GM18858 (cell line): ENCODE measurements at regions not wholly inside any gene's neighbourhood (a gene's known extent, or its start where the extent isn't known, plus 50 kb on each side); places are given as distances from the start of the nearest gene placed in this dataset.
"Not testable (repeated sequence)": the region's sequence is repeated elsewhere in the genome, so short reads cannot be mapped to it uniquely, and the experiment has no call there.

Experiments used
- ATAC-seq: cut with Tn5 transposase; IDR thresholded peaks from one replicate; pipeline ENCODE4 v1.9.1; 2021; ENCODE audit not compliant: unreplicated experiment

DNA sequence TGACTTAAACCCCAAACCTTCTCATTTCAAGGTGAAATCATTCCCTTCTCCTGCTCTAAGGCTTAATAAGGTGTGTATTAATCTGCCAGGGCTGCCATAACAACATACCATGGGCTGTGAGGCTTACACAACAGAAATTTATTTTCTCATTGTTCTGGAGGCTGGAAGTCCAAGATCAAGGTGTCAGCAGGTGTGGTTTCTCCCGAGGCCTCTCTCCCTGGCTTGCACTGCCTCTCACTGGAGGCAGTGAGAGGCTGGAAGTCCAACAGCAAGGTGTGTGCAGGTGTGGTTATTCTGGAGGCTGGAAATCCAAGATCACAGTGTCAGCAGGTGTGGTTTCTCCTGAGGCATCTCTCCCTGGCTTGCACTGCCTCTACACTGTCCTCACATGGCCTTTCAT is 280.3 kb upstream of the TUT7 start:
- no peak for ATAC-seq

DNA sequence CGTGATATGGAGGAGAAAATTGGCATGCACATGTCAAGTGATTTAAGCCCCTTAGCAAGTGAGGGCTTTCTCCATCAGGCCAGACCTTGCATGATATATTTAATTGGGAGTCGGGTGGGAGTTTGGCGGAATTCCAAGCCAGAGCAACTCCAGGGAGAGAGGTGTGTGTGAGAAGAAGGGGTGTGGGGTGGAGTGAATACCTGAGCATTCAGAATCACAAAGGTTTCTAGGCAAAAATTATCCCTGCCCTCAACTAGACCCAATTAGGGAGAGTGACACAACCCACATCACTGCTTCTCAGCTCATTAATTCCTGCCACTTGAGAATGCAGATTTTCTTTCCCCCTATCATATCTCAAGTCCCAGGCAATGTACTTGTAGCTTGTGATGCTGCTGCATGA is 279.7 kb upstream of the TUT7 start:
- ATAC-seq, result no peak

DNA sequence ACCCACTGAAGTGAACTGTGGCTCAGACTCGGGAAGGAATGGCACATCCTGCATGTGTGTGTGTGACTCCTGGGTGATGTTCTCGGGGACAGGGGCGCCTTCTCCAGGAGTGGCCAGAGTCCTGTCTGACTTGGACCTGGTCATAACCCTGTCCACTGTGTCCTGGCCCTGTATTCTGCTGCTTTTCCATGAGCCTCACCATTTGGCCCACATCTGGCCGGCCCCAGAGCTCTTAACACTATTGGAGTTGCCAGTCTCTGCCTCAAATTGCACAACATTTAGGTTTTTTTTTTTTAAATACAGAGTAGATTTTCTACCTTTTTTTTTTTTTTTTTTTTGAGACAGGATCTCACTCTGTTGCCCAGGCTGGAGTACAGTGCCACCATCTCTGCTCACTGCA is 278.3 kb upstream of the TUT7 start:
- ATAC-seq, result no peak

DNA sequence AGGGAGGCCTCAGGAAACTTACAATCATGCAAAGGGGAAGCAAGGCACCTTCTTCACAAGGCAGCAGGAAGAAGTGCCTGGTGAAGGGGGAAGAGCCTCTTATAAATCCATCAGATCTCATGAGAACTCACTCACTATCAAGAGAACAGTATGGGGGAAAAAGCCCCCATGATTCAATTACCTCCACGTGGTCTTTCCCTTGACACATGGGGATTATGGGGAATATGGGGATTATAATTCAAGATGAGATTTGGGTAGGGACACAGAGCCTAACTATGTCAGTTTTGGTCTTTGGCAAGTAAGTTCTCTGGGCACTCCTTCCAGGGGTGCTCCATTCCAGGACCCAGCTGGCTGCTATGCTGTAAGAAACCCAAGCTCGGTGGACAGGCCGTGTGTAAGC is 275.3 kb upstream of the TUT7 start:
- no peak for ATAC-seq

DNA sequence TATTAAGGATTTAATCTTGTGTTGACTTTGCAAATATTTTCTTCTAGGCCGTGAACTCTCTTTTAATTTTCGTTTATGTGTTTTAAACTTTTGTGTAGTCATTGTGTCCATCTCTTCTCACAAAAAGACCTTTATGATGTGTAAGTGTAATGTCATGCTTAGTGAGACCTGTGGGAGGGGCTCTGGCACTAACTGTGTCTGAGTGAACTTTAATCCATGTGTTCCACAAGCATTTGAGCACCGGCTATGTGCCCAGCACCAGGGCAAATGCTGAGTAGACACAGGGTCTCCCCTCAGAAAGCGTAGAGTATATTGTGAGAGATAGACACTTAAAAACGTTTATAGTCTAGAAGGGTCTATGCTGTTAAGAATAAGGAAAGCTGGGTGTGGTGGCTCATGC is 272.6 kb upstream of the TUT7 start:
- ATAC-seq, result no peak

DNA sequence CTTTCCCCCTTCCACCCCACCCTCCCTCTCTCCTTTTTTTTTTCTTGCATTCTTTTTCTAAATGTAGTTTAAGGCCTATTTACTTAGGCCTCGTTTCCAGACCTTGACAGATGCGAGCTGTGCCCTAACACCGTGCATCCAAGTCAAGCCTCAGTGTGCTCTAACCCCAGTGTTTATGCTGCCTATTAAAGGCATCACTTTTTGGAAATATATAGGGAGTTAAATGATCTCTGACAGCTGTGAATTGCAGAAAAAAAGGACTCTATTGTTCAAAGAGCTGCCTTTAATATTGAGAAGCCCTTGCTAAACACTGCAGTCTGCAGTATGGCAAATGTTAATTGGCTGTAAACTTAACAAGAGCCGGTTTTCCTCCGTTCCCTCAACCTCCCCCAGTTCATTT is 270.4 kb upstream of the TUT7 start:
- ATAC-seq, result no peak

DNA sequence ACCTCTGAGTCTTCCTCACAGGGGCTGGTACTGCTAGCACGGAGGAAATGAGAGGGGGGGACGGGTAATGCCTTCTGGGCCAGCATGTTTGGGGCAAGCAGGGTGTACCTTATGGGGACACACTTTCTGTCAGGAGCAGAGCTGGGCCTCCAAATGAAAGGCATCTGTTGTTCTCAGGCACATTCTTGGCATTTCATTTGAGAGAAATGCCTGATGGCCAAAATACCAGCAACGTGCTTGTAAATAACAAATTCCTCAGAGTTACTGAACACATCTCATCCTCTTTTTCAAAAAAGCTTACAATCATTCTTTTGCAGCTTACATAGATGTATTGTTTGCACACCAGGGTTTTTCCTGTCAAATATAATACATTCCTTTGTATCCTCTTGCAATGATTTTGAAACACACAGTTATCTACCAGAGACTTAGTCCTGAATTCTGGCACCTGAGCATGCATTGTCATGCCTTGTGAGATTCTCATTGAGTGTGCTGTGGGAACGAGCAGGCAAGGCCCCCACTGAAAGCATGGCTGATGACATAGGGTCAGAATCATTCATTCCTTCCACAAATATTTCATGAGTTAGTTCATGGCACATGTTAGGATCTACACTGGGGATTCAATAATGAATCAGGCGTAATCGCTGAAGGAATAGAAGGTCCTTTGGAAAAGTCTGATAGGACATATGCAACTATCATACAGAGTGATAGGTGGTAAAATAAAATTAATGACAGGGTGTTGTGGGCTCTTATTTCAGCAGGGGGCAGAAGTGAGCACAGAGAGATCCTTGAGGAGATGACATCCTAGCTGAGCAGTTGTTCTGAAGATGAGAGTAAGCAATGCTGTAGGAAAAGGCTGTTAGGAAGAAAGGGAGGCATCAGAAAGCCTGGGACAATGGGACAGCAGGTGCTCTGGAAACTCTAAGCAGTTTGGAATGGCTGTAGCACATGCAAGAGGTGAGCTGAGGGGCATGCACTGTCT is 260.9 kb upstream of the TUT7 start:
- ATAC-seq, result no peak

DNA sequence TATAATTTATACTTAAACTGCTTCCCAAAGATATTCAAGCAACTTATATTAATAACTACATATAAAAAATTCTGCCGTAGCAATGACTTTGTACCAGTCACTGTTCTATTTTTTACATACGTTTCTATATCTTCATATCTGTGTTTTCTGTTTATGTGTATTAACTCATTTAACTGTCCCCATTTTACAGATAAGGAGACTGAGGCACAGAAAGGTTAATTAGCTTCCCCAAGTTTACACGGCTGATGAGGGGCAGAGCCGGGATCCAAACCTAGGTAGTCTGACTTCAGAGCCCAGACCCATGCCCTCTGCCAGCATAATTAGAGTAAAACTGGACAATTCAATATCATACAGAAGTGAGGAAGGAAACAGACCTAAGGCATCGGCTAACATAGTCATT is 259.7 kb upstream of the TUT7 start:
- ATAC-seq, result no peak

DNA sequence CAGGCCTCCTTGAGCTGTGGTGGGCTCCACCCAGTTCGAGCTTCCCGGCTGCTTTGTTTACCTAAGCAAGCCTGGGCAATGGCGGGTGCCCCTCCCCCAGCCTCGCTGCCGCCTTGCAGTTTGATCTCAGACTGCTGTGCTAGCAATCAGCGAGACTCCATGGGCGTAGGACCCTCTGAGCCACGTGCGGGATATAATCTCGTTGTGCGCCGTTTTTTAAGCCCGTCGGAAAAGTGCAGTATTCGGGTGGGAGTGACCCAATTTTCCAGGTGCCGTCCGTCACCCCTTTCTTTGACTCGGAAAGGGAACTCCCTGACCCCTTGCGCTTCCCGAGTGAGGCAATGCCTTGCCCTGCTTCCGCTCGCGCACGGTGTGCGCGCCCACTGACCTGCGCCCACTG is 257.3 kb upstream of the TUT7 start:
- not testable (repeated sequence) for ATAC-seq

DNA sequence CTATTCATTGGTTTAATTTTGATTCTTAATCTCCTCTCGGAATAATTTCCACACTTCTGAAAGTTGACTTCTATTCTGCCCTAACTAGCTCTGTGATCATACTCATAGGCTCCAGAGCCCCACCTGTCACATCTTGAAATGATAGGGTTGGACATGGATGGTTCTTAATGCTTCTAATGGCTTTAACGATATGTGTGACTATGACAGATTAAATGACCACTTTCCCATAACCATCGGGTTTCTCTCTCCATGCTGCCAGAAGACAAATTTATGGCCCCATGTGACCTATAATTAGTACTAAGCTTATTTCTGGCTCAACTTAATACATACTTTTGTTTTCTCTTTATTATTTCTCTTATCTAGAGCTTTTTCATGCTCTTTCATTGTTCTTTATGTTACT is 251.1 kb upstream of the TUT7 start:
- ATAC-seq, result no peak

DNA sequence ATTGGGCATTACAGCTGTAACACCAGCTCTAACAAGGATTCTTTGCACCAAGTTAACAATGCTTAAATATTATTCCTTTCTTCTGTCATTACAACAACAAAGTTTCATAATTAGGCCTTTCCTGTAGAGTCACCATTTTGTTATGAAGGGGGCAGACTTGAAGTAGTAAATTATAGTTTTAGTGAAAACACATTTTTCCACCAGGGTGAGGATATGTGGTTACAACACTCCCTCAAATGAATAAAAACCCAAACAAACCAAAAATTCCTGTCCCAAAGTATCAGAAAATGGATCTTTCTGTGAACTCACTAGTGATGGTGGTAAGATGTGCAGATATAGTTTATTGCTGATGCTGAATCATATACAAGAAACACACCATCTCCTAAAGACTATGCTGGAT is 250.5 kb upstream of the TUT7 start:
- no peak for ATAC-seq

DNA sequence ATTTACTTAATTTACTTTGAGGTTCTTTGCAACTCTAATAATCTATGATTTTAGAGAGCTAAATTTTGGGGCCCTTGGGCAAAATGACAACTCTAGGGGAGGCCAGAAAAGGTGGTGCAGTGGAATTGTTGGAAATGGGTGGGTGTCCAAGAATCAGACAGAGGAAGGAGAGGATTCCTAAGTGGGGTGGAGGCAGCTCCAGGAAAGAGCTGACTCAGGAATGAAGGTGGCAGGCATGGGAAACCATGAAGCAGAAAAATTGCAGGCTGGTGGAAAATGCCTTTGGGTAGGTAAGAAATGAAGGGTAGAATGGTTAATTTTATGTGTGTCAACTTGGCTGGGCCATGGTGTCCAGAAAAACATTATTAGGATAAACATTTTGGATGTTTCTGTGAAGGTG is 248.5 kb upstream of the TUT7 start:
- ATAC-seq, result no peak

DNA sequence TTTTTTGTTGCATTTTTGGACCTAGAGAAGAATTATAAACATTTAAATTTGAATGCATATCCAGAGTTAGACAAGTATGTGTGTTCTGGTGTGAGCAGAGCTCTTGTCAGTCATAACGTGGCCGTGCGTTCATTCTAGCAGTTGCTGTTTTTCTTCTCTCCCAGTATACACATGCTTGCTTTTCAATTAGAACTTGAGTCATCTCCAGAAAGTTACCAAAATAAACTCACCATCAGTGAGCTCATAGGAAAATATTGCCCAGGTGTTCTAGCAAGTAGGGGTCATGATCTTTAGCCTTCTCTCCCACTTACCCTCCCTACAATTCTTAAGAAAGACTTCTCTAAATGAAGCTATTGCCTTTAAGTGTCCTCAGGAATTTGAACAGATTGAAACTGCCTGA is 247.5 kb upstream of the TUT7 start:
- ATAC-seq, result no peak

DNA sequence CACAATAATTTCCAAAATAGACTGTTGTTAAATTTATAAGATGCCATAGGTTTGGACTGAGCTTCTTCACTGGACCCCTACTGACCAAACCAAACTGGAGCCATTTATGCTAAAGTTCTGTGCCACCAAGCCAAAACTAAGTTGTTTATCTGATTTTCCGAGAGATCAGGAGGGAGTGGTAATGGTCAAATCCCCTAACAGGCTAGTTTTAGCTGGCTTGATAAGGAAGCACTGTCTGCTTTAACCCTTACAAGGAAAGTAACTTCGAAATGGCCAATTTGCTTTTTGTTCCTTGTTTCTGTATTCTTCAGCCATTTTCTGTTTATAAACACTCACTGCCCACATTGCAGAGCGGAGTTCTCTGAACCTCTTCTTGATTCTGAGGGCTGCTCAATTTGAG is 246.8 kb upstream of the TUT7 start:
- no peak for ATAC-seq

DNA sequence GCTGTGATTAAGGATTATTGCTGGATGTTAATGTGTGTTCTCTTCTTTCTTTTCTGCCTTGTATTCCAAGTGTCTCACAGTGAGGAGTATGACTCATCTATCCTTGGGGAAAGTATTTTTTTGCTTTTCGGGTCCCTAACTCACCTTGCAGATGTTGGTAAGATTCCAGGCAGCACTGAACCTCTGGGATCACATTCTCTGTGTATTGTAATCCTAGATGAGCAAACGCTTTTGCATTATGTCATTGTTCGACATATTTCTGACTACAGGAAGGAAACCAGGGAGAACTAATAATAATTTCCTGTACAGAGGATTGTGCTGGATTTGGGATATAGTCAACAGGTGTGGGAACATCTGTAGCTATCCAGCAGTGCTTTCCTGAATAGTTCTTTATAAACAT is 246.1 kb upstream of the TUT7 start:
- no peak for ATAC-seq

DNA sequence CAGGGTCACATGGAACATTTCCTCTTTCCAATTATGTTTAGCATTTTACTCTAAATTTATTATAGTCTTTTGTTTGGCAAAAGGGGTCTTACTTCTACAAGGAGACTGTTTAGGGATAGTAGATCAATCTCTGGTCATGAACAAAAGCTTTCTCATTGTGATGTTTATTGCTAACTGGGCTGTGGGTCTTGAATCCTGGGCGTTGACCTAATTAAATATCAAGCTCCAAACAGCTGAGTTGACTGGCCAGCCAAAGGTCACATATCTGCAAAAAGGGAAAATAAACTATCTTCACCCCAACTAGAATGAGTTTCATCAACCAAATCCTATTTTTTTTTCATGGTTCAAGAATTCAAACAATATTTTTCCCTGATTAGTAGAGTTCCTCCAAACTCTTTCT is 245.4 kb upstream of the TUT7 start:
- no peak for ATAC-seq

DNA sequence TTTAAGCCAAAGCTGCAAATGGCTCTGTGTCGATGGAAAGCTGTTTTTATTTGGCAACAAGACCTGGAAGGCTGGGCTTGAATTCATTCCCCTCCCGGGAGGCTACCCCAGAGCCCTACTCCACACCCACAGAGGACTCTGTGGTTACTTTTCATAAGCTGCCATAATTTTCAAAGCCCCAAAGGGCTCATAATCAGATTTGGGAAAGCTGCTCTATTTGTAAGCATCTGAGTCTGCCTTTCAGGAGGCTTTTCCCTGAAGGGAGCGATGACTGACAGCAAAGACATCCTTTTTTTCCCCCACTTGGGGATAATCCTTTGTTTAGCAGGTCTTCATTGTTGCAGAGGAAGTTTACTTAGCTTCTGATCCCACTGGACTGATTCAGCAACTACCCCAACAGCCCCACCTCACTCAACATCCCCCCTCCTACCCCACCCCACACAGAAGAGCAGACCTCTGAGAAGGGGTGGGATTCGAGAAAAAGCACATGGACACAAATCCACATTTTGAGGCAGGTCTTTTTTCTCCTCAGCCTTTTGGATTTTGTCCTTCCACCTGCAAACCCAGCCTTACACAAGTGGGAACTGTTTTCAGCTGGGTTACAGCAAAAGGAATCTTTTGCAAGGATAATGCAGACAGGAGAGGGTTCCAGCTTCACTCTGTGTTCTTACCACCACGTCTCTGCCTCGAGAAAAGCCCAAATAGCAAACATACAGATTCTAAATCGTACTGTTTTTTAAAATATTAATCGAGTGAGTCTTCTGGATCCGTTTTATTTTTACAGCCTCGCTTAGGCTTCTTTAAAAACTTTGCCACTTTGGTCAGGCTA is 244.4 kb upstream of the TUT7 start:
- no peak for ATAC-seq

DNA sequence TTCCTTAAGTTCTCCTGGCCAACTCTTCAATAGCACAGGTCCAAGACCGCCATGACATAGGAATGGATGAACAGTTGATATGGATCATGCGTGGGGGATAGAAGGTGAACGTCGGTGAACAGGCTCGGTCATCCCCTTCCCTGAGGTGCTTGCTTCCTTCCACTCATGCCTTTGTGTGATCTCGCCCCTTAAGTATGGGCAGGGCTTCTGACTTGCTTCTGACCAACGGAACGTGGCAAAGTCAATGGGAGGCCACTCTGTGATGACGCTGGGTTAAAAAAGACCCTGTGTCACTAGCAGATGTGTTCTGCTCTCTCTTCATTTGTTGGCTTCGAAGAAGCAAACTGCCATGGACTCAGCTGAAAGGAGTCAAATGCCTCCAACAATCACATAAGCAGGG is 240.5 kb upstream of the TUT7 start:
- no peak for ATAC-seq

DNA sequence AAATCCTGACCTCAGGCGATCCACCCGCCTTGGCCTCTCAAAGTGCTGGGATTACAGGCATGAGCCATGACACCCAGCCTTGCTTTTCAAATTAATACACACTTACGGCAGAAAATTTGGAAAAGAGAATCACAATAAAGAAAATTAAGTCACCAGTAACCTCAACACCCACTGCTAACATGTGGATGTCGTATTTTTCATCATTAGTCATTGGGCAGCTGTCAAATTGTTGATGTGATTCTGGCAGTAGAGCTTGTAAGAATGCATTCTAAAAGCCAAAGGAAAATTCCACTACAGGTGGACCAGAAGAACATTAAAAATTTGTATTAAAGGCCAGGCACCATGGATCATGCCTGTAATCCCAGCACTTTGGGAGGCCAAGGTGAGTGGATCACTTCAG is 237.3 kb upstream of the TUT7 start:
- no peak for ATAC-seq

DNA sequence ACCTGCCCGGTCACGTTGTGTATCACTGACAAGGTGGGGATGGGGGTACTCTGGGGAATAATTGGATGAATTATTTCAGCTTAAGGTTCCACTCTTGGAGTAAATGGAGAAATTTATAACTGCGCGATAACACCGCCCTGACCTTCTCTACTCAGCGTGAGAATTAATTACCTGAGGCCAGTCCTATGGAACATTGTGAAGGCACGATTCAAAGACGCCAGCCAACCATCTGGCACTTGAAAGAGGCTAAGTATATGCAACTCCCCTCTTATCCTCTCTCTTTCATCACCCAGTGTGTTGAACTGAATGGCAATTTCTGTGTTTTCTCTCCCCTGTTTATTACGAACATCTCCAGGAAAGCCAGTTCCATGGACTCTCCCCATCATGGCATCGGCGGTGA is 235.5 kb upstream of the TUT7 start:
- ATAC-seq, result no peak

DNA sequence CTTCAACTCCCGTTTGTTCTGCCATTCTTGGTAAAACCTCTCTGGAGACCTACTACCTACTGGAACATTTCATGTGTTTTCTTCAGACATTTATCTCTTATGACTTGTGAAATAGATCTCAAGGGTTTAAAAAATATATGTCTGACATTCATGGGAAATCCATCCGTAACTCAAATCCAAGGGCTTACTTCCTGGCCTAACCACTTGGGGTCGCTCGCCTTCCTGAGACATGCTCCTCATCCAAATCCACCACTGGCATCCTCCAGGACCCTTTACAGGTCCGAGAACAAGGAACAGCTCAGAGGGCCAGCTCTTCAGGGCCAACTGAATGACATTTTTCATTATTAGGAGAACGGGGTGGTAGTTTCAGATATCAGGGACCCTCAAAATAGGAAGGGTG is 235.1 kb upstream of the TUT7 start:
- no peak for ATAC-seq

DNA sequence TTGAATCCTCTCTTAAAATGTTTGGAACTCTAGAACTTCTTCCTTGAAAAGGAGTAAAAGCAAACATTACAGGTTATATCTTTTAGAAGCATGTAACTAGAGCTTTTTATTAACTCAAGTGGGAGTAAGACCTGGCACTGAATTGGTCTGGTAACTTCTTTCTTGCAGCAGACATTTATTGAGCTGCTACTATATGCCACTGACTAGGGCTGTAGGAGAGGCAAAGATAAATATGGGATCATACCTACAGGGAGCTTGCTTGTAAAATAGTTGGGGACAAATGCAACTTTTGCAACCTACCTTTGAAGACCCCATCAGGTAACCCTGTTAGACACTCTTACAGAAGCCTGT is 231.9 kb upstream of the TUT7 start:
- ATAC-seq, result no peak
